ENCODE measurements at regions not wholly inside any gene's neighbourhood (a gene's known extent, or its start where the extent isn't known, plus 50 kb on each side); places are given as distances from the start of the nearest gene placed in this dataset.

DNA sequence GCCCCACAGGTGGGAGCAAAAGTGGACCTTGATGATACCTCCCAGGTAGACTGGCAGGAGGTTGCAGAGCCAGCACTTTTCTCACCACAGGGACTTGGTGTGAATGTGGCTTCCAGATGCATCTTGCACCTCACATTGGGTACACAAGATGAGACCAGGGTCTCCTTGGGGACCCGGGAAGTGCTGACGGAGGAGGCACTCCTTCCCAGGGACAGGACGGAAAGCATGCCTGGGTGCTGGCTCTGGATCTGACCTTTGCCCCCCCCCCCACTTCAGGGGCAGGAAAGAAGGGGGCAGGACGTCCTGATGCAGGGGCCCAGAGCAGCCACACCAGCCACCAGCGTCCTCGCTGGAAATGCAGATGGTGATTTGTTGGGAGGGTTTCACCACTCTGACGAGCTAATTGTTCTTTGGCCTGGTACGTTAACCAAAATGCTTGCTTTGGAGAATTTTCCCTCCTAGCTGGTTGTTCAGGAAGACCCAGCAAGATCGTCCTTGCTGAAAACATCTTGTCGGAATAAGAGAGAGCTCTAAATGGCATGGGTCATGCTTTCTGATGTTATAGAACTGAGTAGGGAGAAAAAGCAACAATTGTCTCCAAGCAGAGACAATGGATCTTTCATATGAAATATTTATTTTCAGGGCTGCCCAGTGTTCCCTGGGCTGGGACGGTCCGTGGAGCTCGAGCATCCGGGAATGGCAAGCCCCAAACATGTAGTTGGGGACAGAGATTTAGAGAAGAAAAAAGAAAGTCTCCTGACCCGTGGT lies 74.4 kb upstream of the PPARA start:
- DNase-seq (ENCODE audit: extremely low read depth in 1 of 2, low read depth in 1 of 2): no peak

DNA sequence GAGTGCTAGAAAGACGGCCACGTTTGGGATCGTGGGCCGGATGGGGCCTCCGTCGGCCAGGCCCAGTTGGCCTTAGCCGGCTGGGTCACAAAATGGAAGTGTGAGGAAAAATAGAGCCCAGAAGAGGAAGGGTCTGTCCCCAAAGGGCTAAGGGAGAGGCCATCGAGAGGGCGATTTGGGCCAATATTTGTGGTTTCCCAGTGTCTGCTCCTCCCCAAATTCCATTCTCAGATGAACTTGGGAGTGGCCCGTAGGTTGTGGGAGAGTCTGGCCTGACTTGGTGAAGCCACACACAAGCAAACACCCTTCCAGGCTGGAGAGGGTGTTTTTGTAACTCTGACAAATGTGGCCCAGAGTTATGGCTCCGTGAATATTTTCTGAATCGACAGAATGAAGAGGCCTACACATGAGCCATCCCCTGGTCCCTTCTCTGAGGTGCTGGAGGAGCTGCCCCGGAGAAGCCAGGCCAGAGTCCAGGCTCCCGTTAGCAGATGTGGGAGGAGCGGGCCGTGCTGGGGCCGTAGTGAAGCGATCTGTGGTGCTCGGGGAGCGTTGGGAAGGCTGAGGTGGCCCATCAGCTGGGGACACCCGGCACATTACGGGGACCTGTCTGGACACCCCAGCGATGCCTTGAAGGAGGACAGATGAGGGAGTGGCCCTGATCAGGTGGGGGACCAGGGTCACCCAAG lies 73.5 kb upstream of the PPARA start:
- no peak for DNase-seq (ENCODE audit: extremely low read depth in 1 of 2, low read depth in 1 of 2)

DNA sequence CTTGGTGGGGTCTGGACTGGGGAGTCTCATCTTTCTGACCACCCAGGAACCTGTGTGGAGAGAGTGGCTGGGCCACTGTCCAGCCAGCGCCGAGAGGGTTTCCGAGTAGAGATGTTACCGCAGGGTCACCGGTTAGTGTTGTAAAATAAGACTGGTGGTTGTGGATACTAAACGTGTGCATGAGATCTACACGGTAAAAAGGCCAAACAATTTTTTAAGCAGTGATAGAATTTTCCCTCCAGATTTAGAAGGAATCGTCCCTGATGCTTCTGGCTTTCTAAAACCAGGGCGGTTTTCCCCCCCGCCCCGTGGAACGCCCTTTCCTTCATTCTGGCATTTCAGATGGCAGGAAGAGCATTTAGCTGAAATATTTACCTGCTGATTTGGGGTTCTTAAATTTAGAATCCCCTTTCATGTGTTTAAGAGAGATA lies 72.6 kb upstream of the PPARA start:
- DNase-seq (ENCODE audit: extremely low read depth in 1 of 2, low read depth in 1 of 2): no peak

DNA sequence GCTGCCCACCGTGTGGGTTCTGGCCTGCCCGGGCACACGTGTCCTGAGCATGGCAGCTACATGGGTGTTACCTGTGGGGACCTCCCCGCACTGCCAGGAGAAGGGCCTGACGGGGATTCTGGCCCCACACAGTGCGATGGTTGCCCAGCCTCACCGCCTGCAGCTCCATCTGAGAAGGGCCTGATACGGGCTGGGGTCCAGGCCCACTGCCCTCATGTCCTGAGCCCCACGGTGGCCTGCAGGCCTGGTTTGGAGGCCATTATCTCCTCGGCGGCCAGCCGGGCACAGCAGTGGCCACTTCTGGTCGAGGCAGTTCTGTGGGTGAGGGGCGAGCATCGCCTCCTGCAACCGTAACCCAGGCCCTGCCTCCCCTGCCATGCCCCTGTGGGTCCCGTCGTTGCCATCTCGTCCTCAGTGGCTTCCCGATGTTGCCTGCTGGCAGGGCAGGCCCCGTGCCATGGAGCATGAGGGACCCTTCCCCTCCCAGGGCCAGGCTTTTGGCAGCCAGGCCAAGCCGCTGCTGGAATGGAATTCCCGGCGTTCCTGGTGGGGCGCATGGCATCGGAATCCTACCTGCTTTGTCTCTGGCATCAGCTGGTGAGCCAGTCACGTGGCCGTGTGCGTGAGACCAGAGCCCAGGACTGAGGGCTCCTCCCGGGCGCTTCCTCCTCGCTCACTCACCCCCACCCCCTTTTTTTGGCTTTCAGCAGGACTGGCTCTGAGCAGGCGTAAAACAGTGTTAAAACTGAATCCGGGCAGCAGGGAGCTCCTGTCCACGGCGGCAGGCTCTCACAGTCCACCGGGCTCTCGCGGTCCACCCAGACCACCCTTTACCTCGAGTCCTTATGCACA lies 71.9 kb upstream of the PPARA start:
- DNase-seq (ENCODE audit: extremely low read depth in 1 of 2, low read depth in 1 of 2): no peak

DNA sequence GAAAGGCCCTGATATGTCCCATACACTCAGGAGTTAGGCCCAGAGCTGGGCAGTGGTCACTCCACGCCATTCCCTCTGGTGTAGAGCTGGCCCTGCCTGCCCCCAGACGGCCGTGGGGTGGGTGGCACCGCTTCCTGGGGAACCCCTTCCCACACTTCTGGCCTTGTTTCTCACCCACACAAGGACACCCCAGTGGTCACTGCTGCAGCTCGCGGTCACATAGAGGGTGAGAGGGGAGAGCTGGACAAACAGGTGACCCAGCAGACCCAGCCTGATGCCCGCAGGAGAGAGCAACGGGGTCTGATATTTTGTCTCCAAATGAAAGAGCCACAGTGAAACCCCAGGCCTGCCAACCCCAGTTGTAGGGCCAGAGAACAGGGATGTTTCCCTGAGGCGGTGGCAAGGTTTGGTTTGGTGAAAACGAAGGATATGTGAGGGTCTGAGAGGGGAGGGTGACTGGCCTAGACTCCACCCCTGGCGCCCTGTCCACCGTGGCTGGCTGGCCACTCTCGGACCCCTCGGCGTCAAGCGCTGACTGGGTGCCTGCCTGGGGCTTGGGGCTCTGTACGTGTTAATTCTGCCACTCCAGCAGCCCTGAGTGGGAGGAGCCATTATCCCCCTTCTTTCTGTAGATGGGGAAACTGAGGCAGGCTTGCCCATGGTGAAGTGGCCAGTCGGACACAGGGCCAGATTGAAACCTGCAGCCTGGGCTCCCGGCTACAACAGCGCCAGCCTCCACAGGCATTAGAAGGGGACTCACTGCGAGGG lies 71.0 kb upstream of the PPARA start:
- no peak for DNase-seq (ENCODE audit: extremely low read depth in 1 of 2, low read depth in 1 of 2)

DNA sequence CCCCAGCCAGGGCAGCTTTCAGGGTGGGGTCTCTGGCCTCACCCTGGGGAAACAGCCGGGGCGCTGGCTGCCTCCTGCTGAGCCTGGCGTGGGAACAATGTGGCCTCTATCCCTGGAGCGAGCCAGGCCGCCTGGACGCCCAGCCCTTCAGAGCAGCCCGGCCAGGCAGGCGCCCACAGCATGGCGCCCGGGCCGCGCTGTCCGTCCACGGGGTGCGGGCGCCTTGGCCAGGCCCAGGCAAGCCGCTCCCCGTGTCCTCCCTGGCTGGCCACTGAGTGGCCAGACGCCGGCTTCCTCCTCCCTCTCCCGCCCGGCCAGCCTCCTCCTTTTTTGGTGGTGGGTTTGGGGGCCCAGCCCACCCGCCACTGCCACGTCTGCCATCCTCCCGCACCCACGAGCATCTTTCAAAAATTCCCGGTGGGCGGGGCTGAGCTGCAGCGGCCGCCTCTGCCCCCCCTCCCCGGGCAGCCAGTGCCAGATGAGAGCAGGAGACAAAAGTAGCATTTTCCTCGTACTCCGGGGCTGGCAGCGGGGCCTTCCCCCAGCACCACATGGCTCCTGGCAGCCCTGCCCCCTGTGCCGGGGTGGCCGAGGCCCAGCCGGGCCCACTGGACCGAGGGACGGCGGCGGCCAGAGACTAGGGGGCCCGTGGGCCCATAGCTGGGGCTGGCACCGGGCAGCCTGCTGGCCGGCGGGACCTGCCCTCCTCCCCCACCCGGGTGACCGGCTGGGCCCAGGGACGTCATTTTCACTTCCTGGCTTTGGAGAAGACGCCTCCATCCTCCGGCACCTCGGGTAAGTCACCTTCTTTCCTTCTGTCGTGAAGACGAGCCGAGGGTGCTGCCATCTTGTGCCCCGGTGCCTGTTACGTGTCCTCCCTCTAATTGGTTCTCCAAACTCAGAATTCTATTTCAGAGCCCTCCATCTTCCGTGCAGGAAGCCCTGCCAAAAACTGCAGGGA lies 70.2 kb upstream of the PPARA start:
- DNase-seq (ENCODE audit: extremely low read depth in 1 of 2, low read depth in 1 of 2): no peak

DNA sequence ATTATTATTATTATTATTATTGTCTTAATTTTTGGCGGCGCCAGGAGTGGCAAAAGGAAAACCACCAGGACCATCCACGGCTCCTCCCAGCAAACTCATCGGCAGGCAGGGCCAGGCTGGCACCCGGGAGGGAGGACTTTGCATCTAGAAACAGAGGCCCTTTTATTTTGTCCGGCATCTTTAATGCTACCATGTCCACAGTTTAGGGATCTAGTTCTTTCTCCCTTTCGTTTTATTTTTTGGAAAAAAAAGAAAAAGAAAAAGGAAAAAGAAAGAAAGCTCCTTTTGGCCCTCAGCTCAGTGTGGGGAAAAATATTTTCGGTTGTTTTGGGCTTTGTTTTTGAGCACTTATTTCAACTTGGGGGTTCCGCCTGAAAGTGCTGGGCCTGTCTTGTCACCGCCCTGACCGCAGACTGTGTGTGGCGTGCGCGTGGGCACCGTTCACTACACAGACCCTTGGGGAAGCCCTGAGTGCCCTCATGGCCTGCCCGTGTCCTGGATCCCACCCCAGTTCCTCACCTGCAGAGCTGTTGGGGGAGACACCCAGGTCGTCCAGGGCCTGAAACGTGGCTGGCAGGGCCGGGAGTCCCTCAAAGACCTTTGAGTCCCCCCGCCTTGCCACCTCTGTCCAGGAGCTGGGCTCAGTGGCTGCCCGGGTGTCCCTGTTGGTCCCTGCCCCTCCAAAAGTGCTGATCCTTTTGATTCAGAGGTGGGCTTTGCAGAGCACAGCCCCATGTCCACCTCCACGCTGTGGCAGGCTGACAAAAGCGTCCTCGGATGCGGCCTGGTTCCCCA lies 69.1 kb upstream of the PPARA start:
- DNase-seq (ENCODE audit: extremely low read depth in 1 of 2, low read depth in 1 of 2): no peak

DNA sequence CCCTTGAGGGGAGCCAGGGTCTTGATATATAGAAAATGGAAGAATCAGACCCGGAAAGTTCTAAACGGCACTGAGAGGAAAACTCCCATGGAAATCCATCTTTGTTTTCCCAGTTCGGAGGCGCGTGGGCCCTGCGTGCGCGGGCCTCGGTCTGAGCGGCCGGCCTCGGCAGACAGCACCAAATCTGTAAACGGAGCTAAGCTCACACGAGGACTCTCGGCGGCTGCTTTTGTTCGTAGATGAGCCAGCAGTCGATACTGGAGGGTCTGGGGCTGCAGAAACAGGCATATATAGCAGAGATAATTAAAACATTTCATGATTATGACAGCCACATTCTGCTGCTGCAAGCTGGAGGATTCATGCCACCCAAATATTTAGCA lies 68.5 kb upstream of the PPARA start:
- no peak for DNase-seq (ENCODE audit: extremely low read depth in 1 of 2, low read depth in 1 of 2)

DNA sequence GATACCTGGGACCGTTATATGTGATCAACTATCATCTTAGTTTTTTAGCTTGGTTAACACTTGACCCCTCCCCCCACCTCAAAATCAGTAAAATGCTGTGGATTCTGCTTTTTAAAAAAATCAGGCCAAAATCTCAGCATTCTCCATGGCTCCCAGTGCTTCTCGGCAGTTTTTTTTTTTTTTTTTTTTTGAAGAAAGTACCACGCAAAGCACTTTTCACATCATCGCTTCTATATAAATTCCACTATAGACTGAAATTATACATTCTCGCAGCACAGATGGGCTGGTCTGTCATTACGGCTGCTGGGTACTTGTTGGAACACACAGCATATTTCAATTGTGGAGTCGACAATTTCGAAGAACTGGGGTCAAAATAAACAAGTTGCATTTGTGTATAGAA lies 67.7 kb upstream of the PPARA start:
- DNase-seq (ENCODE audit: extremely low read depth in 1 of 2, low read depth in 1 of 2): no peak

DNA sequence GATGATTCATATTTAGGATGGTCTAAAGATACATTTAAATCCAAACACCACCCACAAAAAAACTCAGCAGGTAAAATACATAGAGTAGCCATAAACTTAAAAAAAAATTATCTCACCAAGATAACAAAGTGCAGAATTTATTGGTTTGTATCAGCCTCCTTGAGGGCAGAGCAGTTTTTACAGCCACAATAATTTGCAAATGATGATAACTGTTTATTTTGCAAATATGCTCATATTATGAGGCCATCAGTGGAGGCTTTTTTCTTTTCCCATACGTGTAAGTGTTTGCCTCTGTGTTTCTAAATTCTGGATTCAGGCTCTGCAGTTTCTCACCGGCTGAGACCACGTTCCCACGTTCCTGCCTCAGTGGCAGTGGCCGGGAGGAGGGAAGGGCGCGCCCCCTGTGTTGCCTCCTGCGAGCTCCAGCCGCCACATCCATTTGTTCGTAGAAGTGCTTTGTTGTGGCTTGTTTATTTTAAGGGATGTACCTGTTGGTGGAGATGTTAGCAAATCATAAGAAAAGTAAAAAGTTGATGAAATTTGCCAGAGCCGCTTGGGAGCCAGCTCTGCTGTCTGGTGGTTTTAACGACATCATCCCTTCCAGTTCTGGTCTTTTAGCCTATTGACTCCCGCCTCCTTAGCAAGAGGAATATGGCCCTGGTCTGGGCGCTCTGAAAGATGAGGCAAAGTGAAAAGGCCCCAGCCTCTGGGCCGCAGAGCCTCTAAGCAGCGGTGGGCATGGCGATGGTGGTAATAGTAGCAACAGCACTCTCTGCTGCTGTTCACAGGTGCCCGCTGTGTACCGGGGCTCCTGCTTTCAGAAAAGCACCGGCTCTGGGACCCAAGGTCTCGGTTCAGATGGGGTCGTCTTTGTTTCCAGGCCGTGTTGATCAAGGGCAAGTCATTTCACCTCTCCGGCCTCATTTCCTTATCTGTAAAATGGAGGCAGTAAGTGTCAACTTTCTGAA lies 66.7 kb upstream of the PPARA start:
- DNase-seq (ENCODE audit: extremely low read depth in 1 of 2, low read depth in 1 of 2): no peak

DNA sequence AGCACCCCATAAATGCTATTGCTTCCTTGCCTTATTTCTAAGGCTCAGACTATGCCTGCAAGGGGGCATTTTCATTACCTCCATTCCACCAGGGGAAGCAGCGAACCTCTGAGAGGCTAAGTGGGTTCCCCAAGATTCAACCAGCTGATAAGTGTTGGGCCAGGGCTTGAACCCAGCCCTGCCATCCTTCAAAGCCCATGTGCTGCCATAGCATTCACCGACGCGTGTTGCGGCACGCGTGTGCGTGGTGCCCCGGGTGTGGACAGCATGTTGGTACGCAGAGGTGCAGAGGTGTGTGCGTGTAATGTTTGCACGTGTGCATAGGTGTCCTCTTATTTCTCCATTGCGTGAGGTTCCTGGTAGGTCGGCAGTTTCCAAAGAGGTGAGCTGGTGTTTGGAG lies 66.0 kb upstream of the PPARA start:
- no peak for DNase-seq (ENCODE audit: extremely low read depth in 1 of 2, low read depth in 1 of 2)

DNA sequence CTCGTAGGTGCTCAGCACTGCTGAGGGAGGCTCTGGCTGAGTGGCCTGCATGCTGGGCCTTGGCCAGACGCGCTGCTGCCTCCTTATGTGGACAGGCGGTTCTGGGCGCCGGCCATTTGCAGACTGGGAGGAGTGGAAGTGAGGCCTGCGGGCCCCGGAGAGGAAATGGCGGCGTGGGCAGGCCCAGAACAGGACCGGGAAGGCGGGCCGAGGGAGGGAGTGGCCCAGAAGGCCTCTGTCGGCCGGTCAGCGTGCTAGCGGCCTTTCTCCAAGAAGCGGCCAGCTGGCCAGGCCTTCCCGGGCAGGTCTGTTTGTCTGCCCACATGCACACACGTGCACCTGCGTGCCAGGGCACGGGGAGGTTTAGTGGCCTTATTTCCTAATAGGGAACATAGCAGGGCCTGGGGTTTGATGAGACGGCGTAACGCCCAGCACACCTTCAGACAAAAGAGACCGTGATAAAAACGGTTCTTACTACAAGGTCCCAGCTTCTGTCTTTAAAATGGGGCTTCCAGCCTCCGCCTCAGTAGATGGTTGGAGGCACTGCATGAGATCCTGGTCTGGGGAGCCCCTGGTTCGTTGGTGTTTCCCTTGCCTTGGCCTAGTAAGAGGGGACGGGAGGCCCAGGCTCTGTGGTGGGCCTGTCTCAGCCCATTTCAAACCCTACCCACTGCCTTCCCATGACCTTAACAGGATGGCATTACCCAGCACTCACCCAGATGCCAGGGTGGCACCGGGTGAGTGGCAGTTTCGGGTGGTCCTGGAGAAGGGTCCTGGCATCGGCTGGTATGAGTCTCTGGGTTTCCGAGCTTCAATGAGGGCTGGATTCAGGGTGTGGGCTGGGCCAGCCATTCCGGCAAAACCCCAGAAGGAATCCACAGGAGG lies 65.1 kb upstream of the PPARA start:
- no peak for DNase-seq (ENCODE audit: extremely low read depth in 1 of 2, low read depth in 1 of 2)

DNA sequence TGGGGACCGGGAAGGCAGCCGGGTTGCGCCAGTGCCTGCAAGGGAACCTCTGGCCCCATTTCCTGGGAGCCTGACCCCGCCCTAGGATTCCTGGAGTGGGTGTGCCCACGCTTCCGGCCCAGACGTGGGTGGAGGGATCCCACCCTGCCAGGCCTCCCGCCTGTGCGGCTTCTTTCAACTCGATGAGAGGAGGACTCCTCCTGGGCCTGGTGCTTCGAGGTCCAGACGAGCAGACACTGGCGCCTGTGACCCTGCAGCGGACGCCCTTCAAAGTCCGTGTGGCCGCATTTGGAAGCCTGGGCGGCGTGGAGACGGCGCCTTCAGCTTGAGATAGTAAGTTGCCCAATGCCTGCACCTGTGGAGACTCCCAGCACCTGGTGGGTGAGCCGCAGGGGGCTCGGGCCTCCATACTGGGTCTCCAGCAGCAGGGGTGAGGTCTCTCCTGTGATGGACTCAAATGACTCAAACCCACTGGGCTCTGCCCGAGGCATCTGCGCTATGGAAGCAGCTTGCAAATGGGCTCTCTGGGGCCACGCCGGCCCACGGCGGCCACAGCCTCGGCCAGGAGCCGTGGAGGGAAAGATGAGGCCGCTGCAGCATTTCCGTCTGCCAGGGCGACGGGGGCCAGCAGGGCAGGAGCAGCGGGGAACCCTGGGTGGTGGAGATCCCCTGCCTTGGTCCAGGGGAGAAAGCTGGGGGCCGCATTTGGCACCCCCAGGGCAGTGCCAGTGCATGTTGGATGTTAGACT lies 64.3 kb upstream of the PPARA start:
- no peak for DNase-seq (ENCODE audit: extremely low read depth in 1 of 2, low read depth in 1 of 2)

DNA sequence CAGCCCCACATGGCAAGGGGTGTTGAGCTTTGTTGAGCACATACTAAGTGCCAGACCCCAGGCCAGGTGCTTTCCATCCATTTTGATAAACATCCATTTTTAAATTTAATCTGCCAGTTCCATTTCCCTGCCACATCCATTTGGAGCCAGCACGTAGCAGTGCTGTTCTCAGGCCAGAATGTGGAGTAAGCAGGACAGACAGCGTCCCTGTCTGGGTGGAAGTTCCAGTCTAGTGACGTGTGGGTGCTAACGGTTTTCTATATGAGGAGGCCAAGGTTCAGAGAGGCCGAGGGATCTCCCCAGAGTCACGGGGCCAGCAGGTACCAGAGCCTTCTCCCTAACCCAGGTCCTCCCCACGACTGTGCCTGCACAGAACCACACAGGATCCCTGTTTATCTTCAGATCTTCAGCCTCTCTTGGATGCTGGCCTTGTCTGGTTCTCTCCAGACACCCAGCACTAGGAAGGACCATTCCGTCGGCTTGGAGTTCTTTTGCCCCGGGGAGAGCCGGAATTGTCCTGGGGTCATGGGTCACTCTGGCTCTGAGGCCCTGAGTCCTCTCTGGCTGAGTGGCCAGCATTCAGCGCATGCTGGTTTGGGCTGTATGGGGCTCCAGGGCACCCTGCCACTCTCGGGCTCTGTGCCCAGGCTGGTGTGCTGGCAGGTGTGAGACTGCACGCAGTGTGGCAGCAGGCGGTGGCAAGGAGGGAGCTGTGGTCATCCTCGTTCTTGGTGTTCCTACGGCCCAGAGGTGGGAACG lies 63.6 kb upstream of the PPARA start:
- no peak for DNase-seq (ENCODE audit: extremely low read depth in 1 of 2, low read depth in 1 of 2)

DNA sequence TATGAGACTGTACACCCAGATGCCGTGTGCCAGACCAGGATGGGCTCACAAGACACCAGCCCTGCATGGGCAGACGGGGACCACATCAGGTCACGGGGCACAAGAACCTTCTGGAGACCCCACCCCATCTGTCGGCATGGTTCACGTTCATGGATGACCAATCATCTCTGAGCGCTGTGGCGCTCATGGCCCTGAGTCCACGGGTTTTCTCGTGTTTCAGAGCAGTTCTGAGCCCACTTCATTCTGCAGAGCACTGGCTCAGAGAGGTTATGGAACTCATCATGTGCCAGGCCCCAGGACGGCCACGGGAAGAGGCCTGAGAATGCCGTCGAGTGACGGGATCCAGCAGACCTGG lies 63.0 kb upstream of the PPARA start:
- DNase-seq (ENCODE audit: extremely low read depth in 1 of 2, low read depth in 1 of 2): no peak
